22Rv1 (cell line): ENCODE measurements at regions not wholly inside any gene's neighbourhood (a gene's known extent, or its start where the extent isn't known, plus 50 kb on each side); places are given as distances from the start of the nearest gene placed in this dataset.

Experiments used
- H3K27ac ChIP-seq: fragments of 450-650 bp; 2 replicates; pipeline ENCODE4 v1.5.1; 2017
- CTCF ChIP-seq: fragments of 450-650 bp; IDR thresholded peaks from 2 replicates; pipeline ENCODE4 v1.5.1; 2017; ENCODE audit warnings: mild to moderate bottlenecking
- ZFX ChIP-seq: fragments of 450-650 bp; IDR thresholded peaks from 2 replicates; pipeline ENCODE4 v1.6.1; 2017; ENCODE audit warnings: antibody characterized with exemption, borderline replicate concordance

- no peak for TF ChIP-seq ZFX
- H3K27ac ChIP-seq: no peak overlapping the region
Measured at GRCh38 chr17:27240802-27241155, 53.1 kb upstream of the WSB1 start.

- TF ChIP-seq ZFX (no peak), CTCF (no peak)
- 0 out of 2 replicates have a peak overlapping the region, but pooled peaks have one; percentile 4 for H3K27ac ChIP-seq
Measured at GRCh38 chr17:27241346-27241946, 52.5 kb upstream of the WSB1 start.

GRCh38 chr17:27242951-27243350 lies 51.0 kb upstream of the WSB1 start:
- H3K27ac ChIP-seq: no peak overlapping the region
- TF ChIP-seq CTCF (no peak), ZFX (no peak)

- no peak for TF ChIP-seq CTCF
- TF ChIP-seq ZFX: no peak
- no peak overlapping the region for H3K27ac ChIP-seq
Measured at GRCh38 chr17:27244011-27244410, 49.9 kb upstream of the WSB1 start.
